AG04449 (cell line): ENCODE measurements at regions not wholly inside any gene's neighbourhood (a gene's known extent, or its start where the extent isn't known, plus 50 kb on each side); places are given as distances from the start of the nearest gene placed in this dataset.

Experiments
- CTCF ChIA-PET: fragments of 350-600 bp; formaldehyde crosslinking; extraction: SDS; loops from one replicate; lab custom pipeline; 2021; ENCODE audit warnings: antibody characterized with exemption; lab: Yijun Ruan, JAX
- POLR2A ChIA-PET: fragments of 400-600, 350-600 bp; formaldehyde crosslinking; extraction: SDS; loops from one replicate; lab custom pipeline; 2020; ENCODE audit warnings: antibody characterized with exemption, inconsistent platforms; lab: Yijun Ruan, JAX
- DNase-seq: peaks from one replicate; pipeline ENCODE4 v3.0.0-alpha.2; 2010; ENCODE audit warnings: low read depth, low spot score
- H3K4me3 ChIP-seq: 2 replicates; pipeline ENCODE4 v1.5.1; 2011; ENCODE audit warnings: low read depth, mild to moderate bottlenecking, control low read depth, low read length
- TF ChIP-seq, protein P1 (sequence below): IDR thresholded peaks from one replicate; pipeline ENCODE4 v1.5.1; 2011; ENCODE audit warnings: mild to moderate bottlenecking, moderate library complexity, low read length, control low read depth, inconsistent platforms; ENCODE audit not compliant: insufficient read depth; ENCODE audit errors: missing control alignments

GRCh38 chr15:81558056-81558455 lies 184.0 kb upstream of the TMC3 start:
- CTCF ChIA-PET: interaction anchor here (1.2 to 1.3 kb wide), 2 partner anchors 17 to 53 kb away, joined by 3 to 4 read pairs; no protein-coding TSS in a partner anchor

GRCh38 chr15:81555346-81555745 lies 181.3 kb upstream of the TMC3 start:
- ChIA-PET CTCF (no interaction called here), POLR2A (no interaction called here)
- TF ChIP-seq, protein P1, sequence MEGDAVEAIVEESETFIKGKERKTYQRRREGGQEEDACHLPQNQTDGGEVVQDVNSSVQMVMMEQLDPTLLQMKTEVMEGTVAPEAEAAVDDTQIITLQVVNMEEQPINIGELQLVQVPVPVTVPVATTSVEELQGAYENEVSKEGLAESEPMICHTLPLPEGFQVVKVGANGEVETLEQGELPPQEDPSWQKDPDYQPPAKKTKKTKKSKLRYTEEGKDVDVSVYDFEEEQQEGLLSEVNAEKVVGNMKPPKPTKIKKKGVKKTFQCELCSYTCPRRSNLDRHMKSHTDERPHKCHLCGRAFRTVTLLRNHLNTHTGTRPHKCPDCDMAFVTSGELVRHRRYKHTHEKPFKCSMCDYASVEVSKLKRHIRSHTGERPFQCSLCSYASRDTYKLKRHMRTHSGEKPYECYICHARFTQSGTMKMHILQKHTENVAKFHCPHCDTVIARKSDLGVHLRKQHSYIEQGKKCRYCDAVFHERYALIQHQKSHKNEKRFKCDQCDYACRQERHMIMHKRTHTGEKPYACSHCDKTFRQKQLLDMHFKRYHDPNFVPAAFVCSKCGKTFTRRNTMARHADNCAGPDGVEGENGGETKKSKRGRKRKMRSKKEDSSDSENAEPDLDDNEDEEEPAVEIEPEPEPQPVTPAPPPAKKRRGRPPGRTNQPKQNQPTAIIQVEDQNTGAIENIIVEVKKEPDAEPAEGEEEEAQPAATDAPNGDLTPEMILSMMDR: no peak
- H3K4me3 ChIP-seq: no peak overlapping the region
- DNase-seq: no peak

More at GRCh38 chr15:81558056-81558455, 184.0 kb upstream of the TMC3 start:
- H3K4me3 ChIP-seq: no peak overlapping the region
- TF ChIP-seq, protein P1: no peak
- POLR2A ChIA-PET: no interaction called here
- DNase-seq: no peak

- TF ChIP-seq, protein P1: no peak
- no peak for DNase-seq
- H3K4me3 ChIP-seq: no peak overlapping the region
- POLR2A ChIA-PET: no interaction called here
- CTCF ChIA-PET: no interaction called here
Measured at GRCh38 chr15:81548365-81549130, 174.5 kb upstream of the TMC3 start.

DNA sequence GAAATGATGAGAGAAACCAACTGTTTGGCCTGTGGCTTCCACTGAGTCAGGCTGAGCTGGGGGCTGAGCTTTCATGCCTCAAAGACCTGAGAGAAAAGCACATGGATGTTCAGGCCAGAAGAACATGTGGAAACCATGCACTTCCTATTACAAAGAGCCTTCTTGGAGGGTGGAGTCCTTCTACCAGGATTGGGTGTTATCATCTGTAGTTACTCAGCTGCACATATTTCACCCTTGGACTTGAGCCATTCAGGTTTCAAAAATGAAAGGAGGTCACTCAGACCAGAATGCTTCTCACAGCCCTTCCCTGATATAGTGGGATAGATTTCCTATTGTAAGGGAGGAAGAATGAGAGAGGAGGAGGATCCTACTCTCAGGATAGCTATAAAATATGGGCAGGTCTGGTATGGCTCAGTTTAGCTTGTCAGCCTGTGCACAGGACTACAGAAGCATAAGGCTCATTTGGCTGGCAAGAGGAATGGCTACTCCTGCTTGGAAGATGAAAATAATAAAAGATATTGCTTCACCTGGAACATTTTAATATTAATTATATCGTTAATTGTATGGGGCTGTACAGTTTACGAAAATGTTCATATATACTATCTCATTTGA lies 173.6 kb upstream of the TMC3 start:
- CTCF ChIA-PET: no interaction called here
- no peak for DNase-seq
- TF ChIP-seq, protein P1: no peak
- H3K4me3 ChIP-seq: no peak overlapping the region
- POLR2A ChIA-PET: no interaction called here

DNA sequence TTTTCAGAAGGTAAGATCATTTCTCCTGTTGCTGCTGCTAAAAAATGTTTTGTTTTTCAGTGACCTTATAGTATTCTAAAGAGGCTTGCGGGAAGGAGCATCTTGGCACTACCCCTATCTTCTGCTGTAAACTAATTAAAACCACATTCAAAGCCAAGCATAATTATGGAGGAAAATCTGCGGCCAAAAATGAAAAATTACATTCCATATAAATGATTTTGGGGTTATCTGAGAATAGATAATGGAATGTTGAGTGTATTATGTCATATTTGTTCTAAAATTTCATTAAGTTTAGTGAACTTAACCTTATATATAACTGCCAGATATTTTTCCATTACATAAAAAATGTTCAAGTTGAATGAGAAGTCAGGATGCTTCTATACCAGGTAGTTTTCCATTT lies 170.4 kb upstream of the TMC3 start:
- ChIA-PET POLR2A (no interaction called here), CTCF (no interaction called here)

GRCh38 chr15:81540909-81541308 lies 166.9 kb upstream of the TMC3 start:
- DNase-seq: no peak
- ChIA-PET POLR2A (no interaction called here), CTCF (interaction anchor here (0.7 kb wide), 1 partner anchor 10 kb away, joined by 3 read pairs; no protein-coding TSS in a partner anchor)
- TF ChIP-seq, protein P1: no peak
- H3K4me3 ChIP-seq: no peak overlapping the region

More for the DNA sequence above, 170.4 kb upstream of the TMC3 start:
- no peak overlapping the region for H3K4me3 ChIP-seq
- no peak for DNase-seq
- TF ChIP-seq, protein P1: no peak
